GM21447 (cell line): ENCODE measurements at regions not wholly inside any gene's neighbourhood (a gene's known extent, or its start where the extent isn't known, plus 50 kb on each side); places are given as distances from the start of the nearest gene placed in this dataset.

ENCODE experiments used
- ATAC-seq: cut with Tn5 transposase; IDR thresholded peaks from one replicate; pipeline ENCODE4 v1.9.1; 2021; ENCODE audit not compliant: unreplicated experiment

DNA sequence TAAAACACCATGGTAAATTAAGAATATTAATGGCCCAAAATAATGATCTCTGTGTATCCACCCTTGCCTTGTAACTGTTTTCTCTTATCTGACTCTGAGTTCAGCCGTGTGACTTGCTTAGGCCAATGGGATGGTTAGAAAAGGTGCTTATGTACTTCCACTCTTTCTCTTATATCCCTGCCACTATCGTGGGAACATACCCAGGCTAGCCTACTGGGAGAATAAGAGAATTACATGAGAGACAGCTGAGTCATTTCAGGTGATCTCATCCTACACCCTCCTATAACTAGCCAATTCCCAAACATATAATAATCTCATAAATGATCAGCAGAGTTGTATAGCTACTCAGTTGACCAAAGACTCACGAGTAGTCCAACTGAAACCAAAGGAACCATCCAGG, 98.3 kb upstream of the ABI3BP start:
- ATAC-seq = no peak

DNA sequence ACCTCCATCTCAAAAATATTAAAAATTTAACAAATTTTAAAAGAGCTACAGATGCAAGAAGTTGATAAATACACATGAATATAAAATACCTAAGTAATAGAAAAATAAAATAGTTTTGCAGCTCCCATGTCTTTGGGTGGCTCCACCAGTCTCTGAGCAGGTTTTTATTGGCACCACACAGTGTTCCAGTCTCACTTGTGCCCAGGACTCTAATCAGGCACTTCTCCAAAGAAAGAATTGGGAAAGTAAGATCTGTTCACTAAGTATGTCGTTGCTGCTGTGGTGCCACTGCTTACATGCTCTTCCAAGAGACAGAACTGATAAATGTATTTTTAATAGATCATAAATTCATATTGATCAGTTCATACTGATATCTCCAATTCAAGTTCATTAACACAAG, 92.5 kb upstream of the ABI3BP start:
- no peak for ATAC-seq

- no peak for ATAC-seq
These were observed 91.2 kb upstream of the ABI3BP start for GRCh38 chr3:101084404-101084803.

GRCh38 chr3:101081999-101082398, 88.8 kb upstream of the ABI3BP start:
- no peak for ATAC-seq

DNA sequence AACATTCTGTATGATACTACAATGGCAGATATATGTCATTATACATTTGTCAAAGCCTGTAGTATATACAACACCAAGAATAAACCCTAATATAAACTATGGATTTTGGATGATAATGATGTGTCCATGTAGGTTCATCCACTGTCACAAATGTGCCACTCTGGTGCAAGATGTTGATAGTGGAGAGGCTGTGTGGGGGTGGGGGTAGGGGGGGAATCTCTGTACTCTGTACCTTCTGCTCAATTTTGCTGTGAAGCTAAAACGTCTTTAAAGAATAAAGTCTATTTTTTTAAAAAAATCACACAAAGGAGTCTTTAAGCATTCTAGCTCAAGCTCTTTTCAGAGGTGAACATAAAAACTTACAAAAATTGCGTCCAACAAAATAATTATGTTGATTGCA, 88.2 kb upstream of the ABI3BP start:
- no peak for ATAC-seq

DNA sequence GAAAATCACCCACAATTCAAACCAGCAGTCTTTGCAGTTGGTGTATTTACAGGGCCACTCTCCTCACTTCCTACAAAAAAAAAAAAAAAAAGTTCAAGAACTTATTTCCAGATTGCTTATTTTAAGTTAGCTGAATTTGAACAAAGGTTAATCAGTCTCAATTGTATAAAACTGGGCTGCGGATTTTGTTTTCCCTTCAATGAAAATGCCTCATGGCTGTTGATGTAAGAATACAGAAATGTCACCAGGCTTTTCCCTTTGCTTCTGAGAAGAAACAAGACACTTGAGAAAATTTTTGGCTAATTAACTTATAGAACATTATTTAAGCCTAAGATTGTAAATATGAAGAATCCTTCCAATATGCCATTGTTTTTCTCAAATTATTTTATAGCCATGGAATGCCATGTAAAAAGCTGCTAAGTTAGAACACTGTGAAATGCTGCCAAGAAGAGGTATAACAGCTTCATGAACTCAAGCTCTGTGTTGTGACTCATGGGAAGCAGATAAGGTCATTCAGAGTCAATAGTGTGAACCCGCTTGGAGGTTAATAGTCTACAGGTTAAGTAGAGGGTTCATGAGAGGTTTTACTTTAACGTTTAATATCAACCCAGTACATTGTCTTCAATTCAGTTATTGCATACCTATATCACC, 84.3 kb upstream of the ABI3BP start:
- no peak for ATAC-seq

GRCh38 chr3:101074518-101074917, 81.3 kb upstream of the ABI3BP start:
- ATAC-seq = no peak

DNA sequence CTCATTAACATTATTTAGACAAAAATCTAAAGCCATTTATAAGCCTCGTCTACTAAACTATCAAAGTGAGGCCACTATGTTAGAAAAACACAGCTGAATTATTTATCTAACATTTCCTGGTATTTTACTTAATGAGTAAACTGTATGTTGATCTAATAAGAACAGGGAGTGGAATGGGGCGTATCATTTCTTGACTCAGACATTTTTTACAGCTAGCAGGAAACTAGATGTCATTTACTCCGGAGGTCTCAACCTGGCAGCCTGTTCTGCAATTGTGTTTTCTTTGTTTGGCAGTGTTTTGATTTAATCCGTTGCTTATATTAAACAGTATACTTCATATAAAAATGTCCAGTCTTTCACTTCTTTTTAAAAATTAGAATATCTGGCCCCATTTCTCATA, 79.1 kb upstream of the ABI3BP start:
- no peak for ATAC-seq

DNA sequence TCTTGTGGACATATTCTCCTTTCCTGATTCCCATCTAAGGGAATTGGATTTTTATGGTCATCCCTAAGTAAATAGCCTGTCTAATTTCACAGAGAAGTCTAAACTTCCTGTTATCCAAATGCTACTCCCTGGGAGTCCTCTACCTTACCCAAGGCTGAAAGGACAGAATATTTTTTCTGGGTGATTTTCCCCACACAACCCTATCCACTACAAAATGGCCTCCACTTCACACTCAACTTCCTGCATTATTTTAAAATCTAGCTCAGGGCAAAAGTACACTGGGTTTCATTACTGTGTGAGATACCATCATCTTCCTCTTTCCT, 77.5 kb upstream of the ABI3BP start:
- ATAC-seq = no peak

DNA sequence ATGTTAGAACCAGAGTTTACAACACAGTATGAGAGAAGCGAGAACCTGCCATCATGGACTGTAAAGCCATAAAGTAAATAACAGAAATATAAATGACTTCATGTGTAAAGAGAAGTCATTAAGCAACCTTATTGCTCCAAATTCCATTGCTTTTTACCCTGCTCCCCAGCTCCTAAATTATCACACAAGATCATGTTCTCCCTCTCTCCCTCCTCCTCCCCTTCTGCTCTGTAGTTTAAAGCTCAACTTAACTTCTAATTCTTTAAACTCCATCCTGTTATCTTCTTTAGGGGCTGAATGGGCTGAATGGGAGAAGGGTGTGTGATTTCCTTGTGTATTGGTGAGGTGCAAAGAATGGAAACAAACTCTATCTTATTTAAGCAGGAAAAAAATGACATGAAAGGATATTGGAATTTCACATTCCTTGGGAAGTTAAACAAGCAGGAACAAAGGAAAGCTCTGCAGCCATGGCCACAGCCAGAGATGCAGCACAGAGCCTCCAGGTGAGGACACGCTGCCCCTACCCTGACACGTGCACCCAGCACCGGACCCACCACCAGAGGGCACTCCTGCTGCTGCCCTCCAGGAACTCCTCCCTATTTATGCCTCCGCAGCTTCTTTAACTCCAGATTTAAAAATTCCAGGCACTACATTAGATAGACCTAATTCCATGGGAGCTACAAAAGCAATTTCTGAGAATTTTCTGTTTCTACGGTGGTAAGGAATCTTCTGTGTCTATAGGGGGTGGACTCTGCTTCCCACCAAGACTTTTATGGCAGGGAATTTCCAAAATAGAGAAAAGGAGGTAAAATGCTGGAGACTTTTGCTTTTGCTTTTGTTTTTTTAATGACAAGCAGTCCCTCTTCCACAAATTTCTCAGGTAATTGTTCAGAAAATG, 76.9 kb upstream of the ABI3BP start:
- ATAC-seq = no peak

DNA sequence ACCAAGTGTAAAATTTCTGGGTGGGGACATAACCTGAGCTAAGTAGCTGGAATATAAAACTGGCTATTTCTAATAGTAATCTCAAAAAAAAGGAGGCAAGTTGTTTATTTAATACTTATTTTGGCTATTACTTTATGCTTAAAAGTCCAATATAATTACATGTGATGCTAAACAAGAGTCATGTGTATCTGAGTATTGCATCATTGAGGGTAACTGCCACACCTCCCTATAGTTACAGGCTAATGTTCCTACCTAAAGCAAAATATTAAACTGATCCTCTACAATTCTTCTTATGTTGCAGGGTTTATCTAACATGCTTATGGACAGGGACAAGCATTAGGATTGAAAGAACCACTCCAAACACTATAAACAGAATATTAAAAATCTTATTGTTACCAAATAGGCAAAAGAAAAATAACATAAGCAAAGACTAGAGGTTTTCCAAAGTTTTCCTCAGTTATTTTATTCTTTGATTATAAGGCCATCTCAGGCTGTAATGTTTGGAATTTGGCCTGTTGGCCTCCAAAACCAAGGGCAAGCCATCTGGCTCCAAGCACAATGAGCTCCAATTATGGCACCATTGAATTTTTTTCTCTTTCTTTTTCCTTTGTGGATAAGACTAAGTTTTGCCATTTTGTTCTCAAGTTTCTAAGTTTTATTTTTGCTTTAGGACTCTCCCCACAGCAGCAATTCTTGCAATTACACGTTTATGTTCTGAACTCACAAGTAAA, 75.8 kb upstream of the ABI3BP start:
- ATAC-seq = no peak

GRCh38 chr3:101066711-101067129, 73.5 kb upstream of the ABI3BP start:
- ATAC-seq = no peak

DNA sequence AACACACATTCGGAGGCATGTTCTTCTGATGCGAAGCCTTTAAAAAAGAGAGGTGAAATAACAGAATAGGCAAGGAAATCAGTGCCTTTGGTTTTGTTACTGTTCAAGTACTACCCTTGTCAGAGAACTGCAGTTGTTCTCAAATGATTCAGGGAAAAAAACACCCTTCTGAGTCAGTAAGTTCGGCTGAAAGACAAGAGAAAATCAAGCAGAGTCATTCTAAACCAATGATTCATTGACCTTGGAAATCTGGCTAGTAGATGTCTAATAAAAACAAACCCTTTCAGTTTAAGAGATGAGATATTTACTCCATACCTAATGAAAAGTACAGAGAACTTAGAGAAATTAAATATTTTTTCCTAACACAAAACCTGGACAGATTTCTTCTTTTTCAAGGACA, 72.7 kb upstream of the ABI3BP start:
- no peak for ATAC-seq

DNA sequence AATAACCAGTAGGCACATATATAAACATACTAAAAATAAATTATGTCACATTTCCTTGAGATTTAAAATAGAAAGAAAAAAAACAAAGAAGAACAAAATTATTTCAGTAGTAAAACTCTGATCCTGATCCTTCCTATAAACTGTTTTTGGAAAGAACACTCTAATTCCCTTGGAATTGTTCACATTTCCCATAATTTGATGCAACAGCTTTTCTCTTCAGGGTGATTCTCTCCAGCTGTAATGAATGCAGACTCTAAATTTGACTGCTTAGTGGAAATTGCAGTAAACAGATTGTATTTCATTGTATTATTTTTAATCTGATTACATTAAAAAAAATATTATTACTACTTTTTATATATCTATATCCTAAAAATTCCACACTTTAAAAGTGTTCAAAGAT, 70.2 kb upstream of the ABI3BP start:
- no peak for ATAC-seq

DNA sequence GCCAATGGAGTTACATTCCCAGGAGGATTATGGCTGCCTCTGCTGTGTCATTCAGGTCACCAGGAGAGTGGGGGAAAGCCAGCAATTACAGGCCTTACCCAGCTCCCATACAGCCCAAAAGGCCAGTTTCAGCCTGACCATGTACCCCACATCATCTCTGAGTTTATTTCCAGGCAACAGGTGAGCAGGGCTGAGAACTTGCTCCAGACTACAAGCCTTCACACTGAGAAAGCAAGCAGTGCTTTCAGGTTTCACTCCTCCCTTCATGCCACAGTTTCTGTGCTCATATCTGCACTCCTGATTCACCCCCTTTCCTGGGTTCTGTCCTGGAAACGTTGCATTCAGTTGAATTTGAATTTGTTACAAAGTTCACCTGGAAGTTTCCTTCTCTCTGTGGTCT, 68.1 kb upstream of the ABI3BP start:
- ATAC-seq = no peak

GRCh38 chr3:101050866-101051265, 57.6 kb upstream of the ABI3BP start:
- ATAC-seq = no peak

GRCh38 chr3:101050046-101050445, 56.8 kb upstream of the ABI3BP start:
- ATAC-seq = no peak

- no peak for ATAC-seq
These were observed 56.3 kb upstream of the ABI3BP start for GRCh38 chr3:101049532-101049931.

DNA sequence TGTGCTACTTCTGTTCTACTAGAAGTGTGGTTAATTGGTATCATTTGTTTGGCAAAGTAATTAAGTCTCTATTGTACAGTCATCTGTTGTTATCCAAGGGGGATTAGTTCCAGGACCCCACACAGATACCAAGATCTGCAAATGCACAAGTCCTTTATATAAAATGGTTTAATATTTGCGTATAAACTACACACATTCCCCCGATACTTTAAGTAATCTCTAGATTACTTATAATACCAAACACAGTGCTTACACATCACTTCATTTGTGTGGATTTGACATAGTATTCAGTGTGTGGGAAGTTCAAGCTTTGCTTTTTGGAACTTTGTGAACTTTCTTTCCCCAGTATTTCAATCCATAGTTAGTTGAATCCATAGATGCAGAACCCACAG, 50.5 kb upstream of the ABI3BP start:
- no peak for ATAC-seq

- ATAC-seq = no peak
These were observed 49.9 kb upstream of the ABI3BP start for GRCh38 chr3:101042996-101043686.
